ENCODE measurements at regions not wholly inside any gene's neighbourhood (a gene's known extent, or its start where the extent isn't known, plus 50 kb on each side); places are given as distances from the start of the nearest gene placed in this dataset.

- Histone ChIP-seq H3K4me1 (no peaks in the 10 kb centered on the region), H3K4me3 (no peak overlapping the region), H3K36me3 (ENCODE audit: low read depth, missing control alignments) (no peaks in the 10 kb centered on the region), H3K27ac (no peak overlapping the region), H3K9me3 (no peaks in the 10 kb centered on the region), H3K27me3 (no peaks in the 10 kb centered on the region)
- TF ChIP-seq POLR2A (IDR thresholded peaks at IDR 0.05), result no peak
- WGBS, 2 donors, result 86 to 90% methylated on average over 5 of the region's 5 CpGs
- intact Hi-C loops (cut with DNase I; ENCODE audit: low total_unique reads), result no loop called here
- DNase-seq, result no peak
Observed at GRCh38 chr5:39608024-39608423, 183.2 kb upstream of the DAB2 start.

DNA sequence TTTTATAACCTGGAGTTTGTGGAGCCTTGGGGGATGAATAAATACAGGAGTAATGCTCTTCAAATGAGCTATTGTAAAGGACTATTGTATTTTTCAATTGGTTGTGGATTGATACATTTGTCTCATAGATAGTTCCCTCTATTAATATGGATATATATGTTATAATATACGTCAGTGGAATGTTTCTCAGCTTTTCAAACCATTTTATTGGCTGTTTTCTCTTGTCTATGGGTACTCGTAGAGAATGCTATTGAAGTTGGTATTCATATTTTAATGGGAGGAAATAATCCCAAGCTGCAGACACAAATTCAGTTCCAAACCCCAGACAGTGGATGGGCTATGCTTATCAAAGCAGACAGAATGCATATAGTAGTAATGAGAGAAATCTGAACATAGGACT, 181.8 kb upstream of the DAB2 start:
- intact Hi-C loops (cut with DNase I; ENCODE audit: low total_unique reads), result no loop called here
- Histone ChIP-seq H3K9me3 (no peaks in the 10 kb centered on the region), H3K27me3 (no peaks in the 10 kb centered on the region), H3K27ac (no peak overlapping the region), H3K4me1 (no peaks in the 10 kb centered on the region), H3K36me3 (ENCODE audit: low read depth, missing control alignments) (no peaks in the 10 kb centered on the region), H3K4me3 (no peak overlapping the region)
- no peak for TF ChIP-seq POLR2A (IDR thresholded peaks at IDR 0.05)
- TF ChIP-seq, protein P1, sequence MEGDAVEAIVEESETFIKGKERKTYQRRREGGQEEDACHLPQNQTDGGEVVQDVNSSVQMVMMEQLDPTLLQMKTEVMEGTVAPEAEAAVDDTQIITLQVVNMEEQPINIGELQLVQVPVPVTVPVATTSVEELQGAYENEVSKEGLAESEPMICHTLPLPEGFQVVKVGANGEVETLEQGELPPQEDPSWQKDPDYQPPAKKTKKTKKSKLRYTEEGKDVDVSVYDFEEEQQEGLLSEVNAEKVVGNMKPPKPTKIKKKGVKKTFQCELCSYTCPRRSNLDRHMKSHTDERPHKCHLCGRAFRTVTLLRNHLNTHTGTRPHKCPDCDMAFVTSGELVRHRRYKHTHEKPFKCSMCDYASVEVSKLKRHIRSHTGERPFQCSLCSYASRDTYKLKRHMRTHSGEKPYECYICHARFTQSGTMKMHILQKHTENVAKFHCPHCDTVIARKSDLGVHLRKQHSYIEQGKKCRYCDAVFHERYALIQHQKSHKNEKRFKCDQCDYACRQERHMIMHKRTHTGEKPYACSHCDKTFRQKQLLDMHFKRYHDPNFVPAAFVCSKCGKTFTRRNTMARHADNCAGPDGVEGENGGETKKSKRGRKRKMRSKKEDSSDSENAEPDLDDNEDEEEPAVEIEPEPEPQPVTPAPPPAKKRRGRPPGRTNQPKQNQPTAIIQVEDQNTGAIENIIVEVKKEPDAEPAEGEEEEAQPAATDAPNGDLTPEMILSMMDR (IDR thresholded peaks at IDR 0.05), result no peak
- 89 to 90% methylated on average over 2 of the region's 2 CpGs for whole genome bisulfite sequencing, 2 donors
- no peak for DNase-seq

- DNase-seq, result no peak
- no peaks in the 10 kb centered on the region for H3K9me3 ChIP-seq
- intact Hi-C loops (cut with DNase I; ENCODE audit: low total_unique reads), result no loop called here
- TF ChIP-seq POLR2A (IDR thresholded peaks at IDR 0.05), result no peak
- TF ChIP-seq, protein P1 (IDR thresholded peaks at IDR 0.05), result no peak
- H3K27ac ChIP-seq, result no peak overlapping the region
- H3K4me3 ChIP-seq, result no peak overlapping the region
- 79 to 85% methylated on average over 5 of the region's 5 CpGs for WGBS, 2 donors
- H3K36me3 ChIP-seq (ENCODE audit: low read depth, missing control alignments), result no peaks in the 10 kb centered on the region
- H3K27me3 ChIP-seq, result no peaks in the 10 kb centered on the region
- no peaks in the 10 kb centered on the region for H3K4me1 ChIP-seq
Observed at GRCh38 chr5:39605588-39606575, 181.1 kb upstream of the DAB2 start.

DNA sequence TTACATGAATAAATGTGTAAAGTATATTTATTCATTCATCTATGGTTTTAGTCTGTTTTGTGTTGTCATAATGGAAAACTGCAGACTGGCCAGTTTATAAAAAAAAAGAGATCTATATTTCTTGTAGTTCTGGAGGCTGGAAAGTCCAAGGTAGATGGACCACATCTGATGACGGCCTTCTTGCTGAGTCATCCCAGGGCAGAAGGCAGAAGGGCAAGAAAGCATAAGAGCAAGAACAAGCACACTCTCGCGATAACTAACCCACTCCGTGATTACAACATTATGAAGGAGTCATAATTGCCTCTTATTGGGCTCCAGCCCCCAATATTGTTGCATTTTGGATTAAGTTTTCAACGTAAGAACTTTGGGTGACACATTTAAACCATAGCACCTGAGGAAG, 180.4 kb upstream of the DAB2 start:
- 92 to 94% methylated on average over 5 of the region's 5 CpGs for WGBS, 2 donors
- Histone ChIP-seq H3K27me3 (no peaks in the 10 kb centered on the region), H3K27ac (no peak overlapping the region), H3K36me3 (ENCODE audit: low read depth, missing control alignments) (no peaks in the 10 kb centered on the region), H3K4me1 (no peaks in the 10 kb centered on the region), H3K4me3 (no peak overlapping the region), H3K9me3 (no peaks in the 10 kb centered on the region)
- intact Hi-C loops (cut with DNase I; ENCODE audit: low total_unique reads), result no loop called here
- DNase-seq, result no peak
- TF ChIP-seq, protein P1 (IDR thresholded peaks at IDR 0.05), result no peak
- no peak for TF ChIP-seq POLR2A (IDR thresholded peaks at IDR 0.05)

- Histone ChIP-seq H3K27ac (no peak overlapping the region), H3K36me3 (ENCODE audit: low read depth, missing control alignments) (no peaks in the 10 kb centered on the region), H3K9me3 (no peaks in the 10 kb centered on the region), H3K4me1 (no peaks in the 10 kb centered on the region), H3K4me3 (no peak overlapping the region), H3K27me3 (no peaks in the 10 kb centered on the region)
- DNase-seq, result no peak
- intact Hi-C loops (cut with DNase I; ENCODE audit: low total_unique reads), result no loop called here
- TF ChIP-seq POLR2A (IDR thresholded peaks at IDR 0.05), result no peak
- TF ChIP-seq, protein P1 (IDR thresholded peaks at IDR 0.05), result no peak
- WGBS, 2 donors, result 17 to 39% methylated on average over 4 of the region's 4 CpGs
Observed at GRCh38 chr5:39604491-39604890, 179.7 kb upstream of the DAB2 start.

All from testis (tissue), 2 donors.